GM18519 (cell line): ENCODE measurements at regions not wholly inside any gene's neighbourhood (a gene's known extent, or its start where the extent isn't known, plus 50 kb on each side); places are given as distances from the start of the nearest gene placed in this dataset.
"Not testable (repeated sequence)": the region's sequence is repeated elsewhere in the genome, so short reads cannot be mapped to it uniquely, and the experiment has no call there.

Source experiments
- ATAC-seq: cut with Tn5 transposase; IDR thresholded peaks from one replicate; pipeline ENCODE4 v1.9.1; 2021; ENCODE audit warnings: mild to moderate bottlenecking, moderate library complexity; ENCODE audit not compliant: unreplicated experiment, low FRiP score

- not testable (repeated sequence) for ATAC-seq
Measured at GRCh38 chr2:89947208-89947815, 1255.8 kb downstream of the RPIA start.

- ATAC-seq = not testable (repeated sequence)
Measured at GRCh38 chr2:89948102-89948501, 1256.6 kb downstream of the RPIA start.

DNA sequence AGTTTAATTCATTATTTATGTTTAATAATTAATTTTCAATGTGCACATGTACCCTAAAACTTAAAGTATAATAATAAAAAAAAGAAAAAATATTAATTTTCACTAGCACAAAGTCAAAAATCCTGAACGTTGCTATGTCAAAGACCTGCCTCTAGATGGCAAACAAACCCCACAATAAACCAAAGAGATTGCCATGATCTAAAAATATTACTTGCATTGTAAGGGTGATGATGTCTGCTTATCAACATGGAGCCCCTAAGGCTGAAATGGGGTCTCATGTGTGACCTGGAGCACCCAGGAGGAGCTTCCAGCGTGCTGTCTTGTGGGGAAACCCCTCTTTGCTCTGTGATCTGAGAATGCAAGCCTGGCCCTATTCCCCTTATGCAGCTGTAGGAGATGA, 1259.3 kb downstream of the RPIA start:
- not testable (repeated sequence) for ATAC-seq

DNA sequence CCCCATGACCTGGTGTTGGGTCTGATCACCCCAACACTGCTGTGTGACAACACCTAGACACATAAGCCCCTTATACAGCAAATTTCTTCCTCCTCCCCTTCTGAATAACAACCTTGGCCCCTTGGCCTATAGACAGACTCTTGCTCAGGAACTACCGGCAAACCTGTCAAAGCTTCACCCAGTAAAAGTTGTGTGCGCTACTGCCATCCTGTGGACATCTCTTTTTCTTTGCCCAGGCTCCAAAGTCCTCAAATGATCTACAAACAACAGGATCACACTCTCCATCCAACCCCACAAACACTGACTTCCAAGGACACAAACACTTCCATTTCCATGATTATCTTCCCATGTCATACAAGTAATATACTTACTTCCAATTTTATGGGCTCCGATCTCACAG, 1265.8 kb downstream of the RPIA start:
- not testable (repeated sequence) for ATAC-seq

- not testable (repeated sequence) for ATAC-seq
Measured at GRCh38 chr2:89959729-89960378, 1268.4 kb downstream of the RPIA start.

GRCh38 chr2:89960570-89960969, 1269.1 kb downstream of the RPIA start:
- ATAC-seq = not testable (repeated sequence)

- ATAC-seq = not testable (repeated sequence)
Measured at GRCh38 chr2:89968567-89968966, 1277.1 kb downstream of the RPIA start.

GRCh38 chr2:89969190-89969589, 1277.7 kb downstream of the RPIA start:
- ATAC-seq = not testable (repeated sequence)

DNA sequence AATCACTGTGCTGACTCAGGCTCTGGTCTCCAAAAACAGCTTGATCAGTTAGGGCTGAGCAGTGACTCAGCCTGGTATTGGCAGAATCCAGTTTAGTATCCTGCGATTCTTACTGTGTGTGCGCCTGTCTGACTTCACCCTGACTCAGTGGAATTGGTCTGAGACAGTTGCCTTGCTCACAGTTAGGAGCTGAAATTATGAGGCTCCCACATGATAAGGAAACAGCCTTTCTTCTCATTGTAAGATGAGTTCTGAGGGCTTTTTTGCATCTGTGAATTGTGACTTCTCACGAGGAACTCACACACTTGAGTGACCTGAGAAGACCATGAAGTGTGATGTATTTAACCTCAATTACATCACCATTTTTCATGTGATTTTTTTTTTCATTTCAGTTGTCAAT, 1282.4 kb downstream of the RPIA start:
- ATAC-seq = not testable (repeated sequence)

DNA sequence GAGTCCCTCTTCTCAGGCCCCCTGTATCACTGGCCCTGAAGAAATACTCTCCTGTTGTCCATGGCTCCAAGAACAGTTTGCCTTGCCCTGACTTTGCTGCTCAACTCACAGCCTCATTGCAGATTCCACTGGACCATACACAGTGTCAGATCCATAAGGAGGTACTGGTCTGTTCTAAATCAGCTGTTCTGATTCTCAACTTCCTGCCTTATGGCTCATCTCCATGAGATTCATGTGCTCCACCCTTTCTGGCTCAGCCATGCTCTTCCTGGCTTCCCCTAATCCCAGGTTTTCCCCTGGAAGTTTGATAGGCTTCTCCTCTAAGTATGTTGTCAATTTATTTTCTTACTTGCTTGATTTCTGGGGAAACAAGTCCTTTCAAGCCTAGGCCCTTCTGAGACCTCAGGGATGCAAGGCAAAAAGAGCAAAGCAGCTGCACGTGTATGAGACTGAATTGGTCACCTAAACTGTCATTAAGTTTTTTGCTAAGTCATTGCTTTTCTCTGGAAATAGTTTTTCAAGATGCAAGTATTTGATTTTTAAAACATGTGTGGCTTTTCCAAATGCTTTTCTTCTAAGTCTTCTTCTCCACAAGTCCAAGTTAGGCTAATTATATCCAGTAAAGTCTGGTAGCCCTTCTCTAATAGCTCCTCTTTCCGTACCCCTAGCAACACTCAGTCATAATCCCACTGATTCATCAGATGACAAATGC, 1288.5 kb downstream of the RPIA start:
- ATAC-seq = not testable (repeated sequence)

DNA sequence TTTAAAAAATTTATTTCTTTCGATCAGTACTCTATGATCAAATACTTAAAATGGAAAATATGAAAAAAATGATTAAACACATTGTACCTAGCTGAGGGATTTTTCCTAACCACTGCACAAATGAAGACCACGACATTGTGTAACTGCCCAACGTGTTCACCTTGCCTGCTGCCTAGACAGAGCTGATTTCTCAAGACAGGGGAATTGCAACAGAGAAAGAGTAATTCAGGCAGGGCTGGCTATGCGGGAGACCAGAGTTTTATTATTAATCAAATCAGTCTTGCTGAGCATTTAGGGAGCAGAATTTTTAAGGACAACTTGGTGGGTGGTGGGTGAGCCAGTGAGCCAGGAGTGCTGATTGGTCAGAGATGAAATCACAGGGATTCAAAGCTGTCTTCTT, 1290.8 kb downstream of the RPIA start:
- ATAC-seq = not testable (repeated sequence)

GRCh38 chr2:89985650-89986049, 1294.2 kb downstream of the RPIA start:
- ATAC-seq = not testable (repeated sequence)

DNA sequence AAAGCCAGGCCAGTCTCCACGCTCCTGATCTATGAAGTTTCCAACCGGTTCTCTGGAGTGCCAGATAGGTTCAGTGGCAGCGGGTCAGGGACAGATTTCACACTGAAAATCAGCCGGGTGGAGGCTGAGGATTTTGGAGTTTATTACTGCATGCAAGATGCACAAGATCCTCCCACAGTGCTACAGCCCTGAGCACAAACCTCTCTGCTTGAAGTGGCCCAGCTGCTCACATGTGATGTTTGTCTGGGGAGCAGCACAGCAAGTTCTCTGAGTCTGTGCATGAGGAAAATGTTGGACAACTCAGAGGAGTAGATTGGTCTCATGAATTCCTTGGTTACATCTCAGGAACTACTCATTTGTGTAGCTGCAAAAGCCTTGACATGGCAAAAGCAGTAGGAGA, 1295.1 kb downstream of the RPIA start:
- not testable (repeated sequence) for ATAC-seq

DNA sequence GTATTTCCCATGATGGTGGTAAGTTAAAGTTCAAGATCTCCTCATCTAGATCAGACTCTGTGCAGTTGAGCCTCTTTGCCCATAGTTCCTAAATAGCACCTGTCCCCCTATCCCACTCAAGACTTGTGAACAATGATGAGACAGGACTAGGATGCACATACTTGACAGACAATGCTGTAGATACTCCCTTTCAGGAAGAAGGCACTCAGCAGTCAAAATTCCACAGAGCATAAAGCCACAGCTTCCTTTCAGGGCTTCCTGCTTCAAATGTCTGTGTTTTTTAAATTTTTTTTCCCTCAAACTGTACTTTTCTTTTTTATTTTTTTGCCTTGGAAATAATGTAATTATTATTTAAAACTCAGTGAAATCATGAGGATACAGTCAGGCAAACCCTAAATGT, 1305.3 kb downstream of the RPIA start:
- not testable (repeated sequence) for ATAC-seq

GRCh38 chr2:90004553-90004952, 1313.1 kb downstream of the RPIA start:
- not testable (repeated sequence) for ATAC-seq

DNA sequence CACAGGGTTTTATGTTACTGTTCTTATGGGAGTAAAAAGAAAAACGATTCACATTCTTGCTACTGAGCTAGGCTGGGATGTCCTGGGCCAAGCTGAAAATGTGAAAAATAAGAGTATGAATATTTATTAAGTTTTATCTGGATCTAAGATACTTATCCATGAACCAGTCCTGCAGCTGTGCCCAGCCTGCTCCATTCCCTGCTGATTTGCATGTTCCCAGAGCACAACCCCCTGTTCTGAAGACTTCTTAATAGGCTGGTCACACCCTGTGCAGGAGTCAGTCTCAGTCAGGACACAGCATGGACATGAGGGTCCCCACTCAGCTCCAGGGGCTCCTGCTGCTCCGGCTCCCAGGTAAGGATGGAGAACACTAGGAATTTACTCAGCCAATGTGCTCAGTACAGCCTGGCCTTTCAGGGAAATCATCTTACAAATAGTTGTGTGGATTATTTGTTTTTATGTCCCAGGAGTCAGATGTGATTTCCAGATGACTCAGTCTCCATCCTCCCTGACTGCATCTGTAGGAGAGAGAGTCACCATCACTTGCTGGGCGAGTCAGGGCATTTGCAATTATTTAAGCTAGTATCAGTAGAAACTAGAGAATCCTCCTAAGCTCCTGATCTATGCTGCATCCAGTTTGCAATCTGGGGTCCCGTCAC, 1319.1 kb downstream of the RPIA start:
- ATAC-seq = not testable (repeated sequence)

- ATAC-seq = not testable (repeated sequence)
Measured at GRCh38 chr2:90011101-90011443, 1319.6 kb downstream of the RPIA start.

GRCh38 chr2:90019908-90020307, 1328.4 kb downstream of the RPIA start:
- not testable (repeated sequence) for ATAC-seq

- ATAC-seq = not testable (repeated sequence)
Measured at GRCh38 chr2:90021234-90021633, 1329.8 kb downstream of the RPIA start.

- peak; percentile 61 for ATAC-seq
Measured at GRCh38 chr2:90027231-90027643, 1335.8 kb downstream of the RPIA start.
